ENCODE measurements at regions not wholly inside any gene's neighbourhood (a gene's known extent, or its start where the extent isn't known, plus 50 kb on each side); places are given as distances from the start of the nearest gene placed in this dataset.
"Not testable (repeated sequence)": the region's sequence is repeated elsewhere in the genome, so short reads cannot be mapped to it uniquely, and the experiment has no call there.

DNA sequence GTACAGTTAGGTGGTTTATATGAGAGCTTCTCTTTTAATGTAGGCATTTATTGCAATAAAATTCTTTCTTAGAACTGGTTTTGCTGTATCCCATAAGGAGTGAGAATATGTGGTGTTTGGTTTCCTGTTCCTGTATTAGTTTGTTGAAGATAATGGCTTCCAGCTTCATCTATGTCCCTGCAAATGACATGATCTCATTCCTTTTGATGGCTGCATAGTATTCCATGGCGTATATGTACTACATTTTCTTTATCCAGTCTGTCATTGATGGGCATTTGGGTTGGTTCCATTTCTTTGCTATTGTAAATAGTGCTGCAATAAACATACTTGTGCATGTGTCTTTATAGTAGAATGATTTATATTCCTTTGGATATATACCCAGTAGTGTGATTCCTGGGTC is 106.7 kb upstream of the IRS4 start:
- not testable (repeated sequence) for DNase-seq (ENCODE audit: low read depth in 2 of 2)

DNA sequence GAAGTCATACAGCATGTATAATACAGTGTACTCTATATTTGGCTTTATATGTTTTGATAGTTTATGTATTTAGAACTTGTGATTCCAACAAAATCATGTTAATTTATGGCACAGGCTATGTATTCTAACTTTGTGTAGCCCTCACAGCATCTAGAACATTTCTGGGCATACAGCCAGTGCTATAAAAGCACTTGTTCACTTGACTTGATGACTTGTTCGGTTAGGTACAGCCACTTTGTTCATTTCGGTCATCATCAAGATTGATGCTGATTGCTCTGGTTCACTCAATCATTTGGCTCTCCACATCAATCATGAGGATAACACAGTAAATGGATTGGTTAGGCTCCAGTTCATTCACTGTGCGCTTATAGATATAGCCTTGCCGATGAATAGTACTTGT is 97.6 kb upstream of the IRS4 start:
- no peak for DNase-seq (ENCODE audit: low read depth in 2 of 2)

DNA sequence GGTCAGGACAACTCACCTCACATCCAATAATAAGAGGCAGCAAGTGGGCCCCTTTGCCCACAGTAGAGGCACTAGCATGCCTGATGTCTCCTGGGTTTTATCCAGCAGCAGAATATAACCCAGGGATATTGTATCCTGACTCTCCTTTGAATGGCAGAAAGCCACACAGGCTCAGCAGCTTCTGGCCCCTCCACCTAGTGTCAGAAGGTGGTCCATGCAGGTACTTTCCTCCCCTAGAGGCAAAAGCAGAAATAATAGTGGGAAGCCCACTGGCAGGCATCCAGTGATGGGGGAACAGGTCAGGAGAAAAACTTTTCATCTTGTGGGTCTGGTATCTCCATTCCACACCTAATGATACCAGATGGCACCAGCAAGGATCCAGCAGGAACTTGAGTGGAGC is 75.5 kb upstream of the IRS4 start:
- DNase-seq (ENCODE audit: low read depth in 2 of 2), result no peak

DNA sequence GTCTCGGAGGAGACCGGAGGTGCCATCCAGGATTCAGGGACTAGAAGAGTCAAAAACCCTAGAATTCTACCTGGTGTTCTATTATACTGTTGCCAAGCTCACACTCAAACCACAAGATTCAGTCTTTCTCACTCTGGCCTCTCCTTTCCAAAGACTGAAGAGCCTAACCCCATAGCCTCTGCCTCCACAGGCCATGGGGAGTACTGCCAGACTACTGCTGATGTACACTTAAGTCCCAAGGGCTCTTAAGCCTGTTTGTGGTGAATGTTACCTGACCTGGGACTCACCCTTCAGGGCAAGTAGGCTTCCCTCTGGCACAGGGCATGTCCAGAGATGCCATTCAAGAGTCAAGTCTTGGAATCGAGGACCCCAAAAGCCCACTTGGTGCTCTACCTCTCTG is 58.9 kb upstream of the IRS4 start:
- no peak for DNase-seq (ENCODE audit: low read depth in 2 of 2)
